ENCODE measurements at regions not wholly inside any gene's neighbourhood (a gene's known extent, or its start where the extent isn't known, plus 50 kb on each side); places are given as distances from the start of the nearest gene placed in this dataset.

GRCh38 chr1:105243411-105243810 is 1493.7 kb downstream of the AMY1C start:
- TF ChIP-seq CTCF (IDR thresholded peaks at IDR 0.05) (no peak), ZFX (IDR thresholded peaks at IDR 0.05; ENCODE audit: borderline replicate concordance) (no peak)
